GM19397 (cell line): ENCODE measurements at regions not wholly inside any gene's neighbourhood (a gene's known extent, or its start where the extent isn't known, plus 50 kb on each side); places are given as distances from the start of the nearest gene placed in this dataset.
"Not testable (repeated sequence)": the region's sequence is repeated elsewhere in the genome, so short reads cannot be mapped to it uniquely, and the experiment has no call there.

Source experiments
- ATAC-seq: cut with Tn5 transposase; IDR thresholded peaks from one replicate; pipeline ENCODE4 v1.9.1; 2021; ENCODE audit warnings: mild to moderate bottlenecking, moderate library complexity; ENCODE audit not compliant: unreplicated experiment

DNA sequence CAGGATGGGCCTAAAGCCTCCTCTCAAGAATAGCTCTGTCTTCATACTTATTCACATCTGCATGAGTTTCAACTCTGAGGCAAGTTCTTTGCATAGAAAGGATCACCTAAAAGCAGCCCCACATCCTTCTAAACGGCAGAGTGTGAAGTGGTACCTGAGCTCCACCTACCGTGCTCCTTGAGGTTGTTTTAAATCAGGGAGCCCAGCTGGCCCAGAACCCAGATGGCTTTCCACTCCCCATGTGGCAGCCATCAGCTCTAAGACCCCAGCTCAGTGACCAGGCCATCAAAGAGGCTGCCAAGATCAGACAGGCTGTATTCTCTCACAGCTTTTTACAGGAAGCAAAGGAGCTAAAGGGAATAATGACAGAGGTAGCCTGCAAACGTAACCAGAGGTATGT lies 299.3 kb downstream of the RASEF start:
- ATAC-seq: no peak

DNA sequence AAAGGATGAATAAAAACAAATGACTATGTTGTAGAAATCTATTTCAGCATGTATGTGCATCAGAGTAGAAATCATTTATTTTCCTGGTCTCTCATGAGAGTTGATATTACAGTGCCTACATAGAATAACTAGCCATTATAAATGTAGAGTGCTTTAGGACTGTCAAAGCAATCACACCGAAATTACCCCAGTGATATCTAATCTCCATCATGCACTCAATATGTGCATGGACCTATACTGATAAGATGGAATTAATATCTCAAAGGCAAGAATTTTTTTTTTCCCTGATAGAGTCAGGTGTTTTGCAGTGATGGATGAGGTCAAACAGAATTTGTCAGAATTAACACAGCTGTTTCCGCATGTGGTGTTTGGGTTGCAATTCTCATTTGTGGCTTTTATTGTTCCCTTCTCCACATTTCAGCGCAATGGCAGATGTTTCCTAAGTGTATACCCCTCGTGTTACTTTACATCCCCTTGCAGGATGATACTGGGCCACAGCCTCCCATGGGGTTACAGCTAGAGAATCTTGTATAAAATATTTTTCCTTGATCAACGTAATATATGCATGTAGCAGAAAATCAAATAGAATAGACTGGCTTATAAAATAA lies 298.8 kb downstream of the RASEF start:
- ATAC-seq: no peak

DNA sequence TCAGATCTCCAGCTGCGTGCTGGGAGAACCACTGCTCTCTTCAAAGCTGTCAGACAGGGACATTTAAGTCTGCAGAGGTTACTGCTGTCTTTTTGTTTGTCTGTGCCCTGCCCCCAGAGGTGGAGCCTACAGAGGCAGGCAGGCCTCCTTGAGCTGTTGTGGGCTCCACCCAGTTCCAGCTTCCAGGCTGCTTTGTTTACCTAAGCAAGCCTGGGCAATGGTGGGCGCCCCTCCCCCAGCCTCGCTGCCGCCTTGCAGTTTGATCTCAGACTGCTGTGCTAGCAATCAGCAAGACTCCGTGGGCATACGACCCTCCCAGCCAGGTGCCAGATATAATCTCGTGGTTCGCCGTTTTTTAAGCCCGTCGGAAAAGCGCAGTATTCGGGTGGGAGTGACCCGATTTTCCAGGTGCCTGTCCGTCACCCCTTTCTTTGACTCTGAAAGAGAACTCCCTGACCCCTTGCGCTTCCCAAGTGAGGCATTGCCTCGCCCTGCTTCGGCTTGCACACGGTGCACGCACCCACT lies 288.2 kb downstream of the RASEF start:
- ATAC-seq: not testable (repeated sequence)

DNA sequence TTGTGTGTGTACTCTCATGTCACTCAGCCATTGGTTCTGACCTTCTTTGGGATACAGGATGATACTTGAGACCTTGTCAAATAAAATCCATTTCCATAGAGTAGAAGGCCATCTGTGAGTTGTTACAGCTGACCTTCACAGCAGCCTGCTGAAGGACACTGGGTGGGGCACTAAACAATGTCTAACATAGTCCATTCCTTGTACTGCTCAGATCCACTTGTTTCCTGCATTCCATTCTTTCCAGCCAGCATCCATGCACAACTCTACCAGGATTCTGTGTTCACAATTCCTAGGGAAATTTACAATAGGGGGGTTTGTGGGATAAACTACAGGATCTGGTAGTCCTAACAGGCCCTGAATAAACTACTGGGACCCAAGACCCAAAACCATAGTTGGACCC lies 286.4 kb downstream of the RASEF start:
- ATAC-seq: no peak

DNA sequence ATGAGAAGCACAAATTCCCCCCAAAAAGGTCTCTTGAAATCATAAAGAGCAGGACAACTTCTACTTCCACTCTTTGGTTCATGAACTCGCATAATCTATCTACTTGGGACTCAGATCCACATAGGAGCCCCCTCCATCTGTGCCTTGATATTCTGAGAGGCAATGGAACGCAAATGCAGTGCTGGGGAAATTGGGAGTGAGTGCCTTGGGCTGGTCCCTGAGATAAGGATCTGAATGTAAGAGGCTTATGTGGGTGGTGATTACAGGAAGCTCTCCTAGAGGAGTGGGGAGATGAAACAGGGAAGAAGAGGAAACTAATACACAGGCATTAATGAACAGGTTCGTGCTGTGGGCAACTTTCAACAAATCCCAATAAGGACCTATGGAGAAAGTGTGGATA lies 285.6 kb downstream of the RASEF start:
- no peak for ATAC-seq

DNA sequence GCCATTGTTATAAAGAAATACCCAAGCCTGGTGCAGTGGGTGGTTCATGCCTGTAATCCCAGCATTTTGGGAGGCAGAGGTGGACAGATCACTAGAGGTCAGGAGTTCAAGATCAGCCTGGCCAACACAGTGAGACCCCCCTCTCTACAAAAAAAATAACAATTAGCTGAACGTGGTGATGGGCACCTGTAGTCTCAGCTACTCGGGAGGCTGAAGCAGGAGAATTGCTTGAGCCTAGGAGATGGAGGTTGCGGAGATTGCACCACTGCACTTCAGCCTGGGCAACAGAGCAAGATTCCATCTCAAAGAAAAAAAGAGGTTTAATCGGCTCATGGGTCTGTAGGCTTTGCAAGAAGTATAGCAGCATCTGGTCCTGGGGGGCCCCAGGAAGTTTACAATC lies 284.0 kb downstream of the RASEF start:
- not testable (repeated sequence) for ATAC-seq

DNA sequence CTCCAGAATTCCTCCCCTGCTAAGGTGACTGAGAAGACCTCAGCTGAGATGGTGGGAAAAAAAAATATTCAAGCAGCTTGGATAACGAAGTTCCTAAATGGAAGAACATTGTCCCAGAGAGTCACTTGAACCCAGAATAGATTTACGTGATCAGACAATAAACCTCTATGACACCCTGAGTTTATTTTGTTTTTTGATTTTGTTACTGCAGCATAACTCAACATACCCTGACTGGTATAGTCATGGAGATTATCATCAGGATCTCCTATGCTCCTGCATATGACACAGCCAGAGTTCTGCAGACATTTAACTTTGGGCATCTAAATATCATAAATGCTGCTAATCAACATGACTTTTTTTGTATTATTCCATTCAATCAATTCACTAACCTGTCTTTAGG lies 282.9 kb downstream of the RASEF start:
- ATAC-seq: no peak

DNA sequence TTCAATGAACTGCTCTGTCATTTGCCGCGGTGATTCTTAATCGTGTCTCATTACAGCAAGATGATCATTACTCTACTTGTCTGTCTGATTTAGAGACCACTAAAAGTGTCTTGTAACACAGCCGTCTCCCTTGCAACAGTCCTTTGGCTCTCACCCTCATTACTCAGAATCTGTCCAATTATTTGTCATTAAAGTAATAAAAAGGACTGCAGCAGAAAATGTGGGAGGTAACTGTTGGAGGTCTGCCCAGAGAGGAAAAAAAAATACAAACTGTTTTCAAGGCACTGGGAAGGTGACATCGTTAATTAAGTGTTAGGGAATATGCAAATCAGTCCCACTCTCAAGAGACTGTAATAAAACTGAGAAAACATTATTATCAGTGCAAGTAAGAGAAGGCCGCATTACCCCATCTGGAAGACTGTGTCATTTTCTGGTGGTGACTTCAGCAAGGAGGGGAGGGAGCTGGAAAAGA lies 281.0 kb downstream of the RASEF start:
- no peak for ATAC-seq

DNA sequence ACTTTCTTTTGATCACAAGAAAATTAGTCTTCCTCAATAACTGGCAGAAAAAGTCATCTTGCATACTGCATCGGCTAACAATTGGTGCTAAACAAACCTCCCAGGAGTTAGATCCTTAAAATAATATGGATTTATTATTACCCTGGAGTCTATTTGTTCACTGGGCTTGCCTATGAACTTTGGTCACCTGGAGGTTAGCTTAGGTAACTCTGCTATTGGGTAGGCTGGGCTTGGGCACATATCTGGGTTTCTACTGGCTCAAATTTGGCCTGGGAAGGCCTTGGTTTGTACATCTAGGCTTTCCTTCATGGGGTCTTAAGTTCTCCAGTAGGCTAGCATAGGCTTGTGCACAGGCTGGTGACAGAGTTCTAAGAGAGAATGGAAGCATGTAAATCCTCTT lies 279.9 kb downstream of the RASEF start:
- no peak for ATAC-seq

DNA sequence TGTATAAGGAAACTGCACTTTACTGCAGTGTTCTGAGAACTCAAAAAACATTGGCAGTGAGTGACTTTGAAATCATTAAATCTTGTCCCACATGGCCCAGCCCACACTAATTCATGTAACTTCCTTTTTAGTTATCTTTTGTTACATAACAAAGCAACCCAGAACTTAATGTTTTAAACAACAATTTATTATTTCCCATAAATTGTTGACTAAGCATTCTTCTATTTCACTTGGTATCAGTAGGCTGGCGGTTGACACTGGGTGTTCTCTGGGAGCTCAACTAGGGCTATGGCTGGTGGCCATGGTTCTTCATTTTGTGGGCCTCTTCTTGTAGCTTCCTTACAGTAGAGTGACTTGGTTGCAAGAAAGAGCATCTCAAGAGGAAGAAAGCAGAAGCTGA lies 278.4 kb downstream of the RASEF start:
- no peak for ATAC-seq

DNA sequence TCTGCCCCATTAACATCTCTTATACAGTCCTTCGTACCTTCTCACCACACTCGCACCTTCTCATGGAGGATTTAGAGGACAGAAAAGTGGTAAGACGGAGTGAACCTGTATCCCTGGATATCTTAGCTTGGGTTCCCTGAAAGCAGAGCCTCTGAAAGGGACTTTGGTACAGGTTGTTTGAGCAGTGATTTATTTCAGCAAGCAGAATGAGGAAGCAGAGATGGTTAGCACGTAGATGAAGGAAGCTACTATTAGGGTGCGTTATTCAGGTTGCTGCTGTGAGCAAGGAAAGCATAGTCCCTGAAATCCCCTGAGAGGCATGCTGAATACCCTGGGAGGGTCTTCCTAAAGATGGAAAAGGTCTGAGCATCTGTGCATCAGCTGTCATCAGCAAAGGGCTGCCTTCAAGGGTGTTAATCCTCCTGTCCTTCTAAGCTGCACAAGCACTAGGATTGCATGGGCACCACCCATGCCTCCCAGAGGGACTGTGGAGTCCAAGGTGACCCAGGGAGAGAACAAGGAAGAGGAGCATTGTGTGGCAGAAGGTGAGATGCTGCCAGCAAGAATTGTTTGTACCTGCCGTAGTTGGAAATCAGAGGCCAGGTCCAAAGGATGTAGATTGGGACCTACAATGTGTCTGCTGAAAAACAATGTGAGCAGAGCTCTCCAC lies 273.7 kb downstream of the RASEF start:
- ATAC-seq: no peak

DNA sequence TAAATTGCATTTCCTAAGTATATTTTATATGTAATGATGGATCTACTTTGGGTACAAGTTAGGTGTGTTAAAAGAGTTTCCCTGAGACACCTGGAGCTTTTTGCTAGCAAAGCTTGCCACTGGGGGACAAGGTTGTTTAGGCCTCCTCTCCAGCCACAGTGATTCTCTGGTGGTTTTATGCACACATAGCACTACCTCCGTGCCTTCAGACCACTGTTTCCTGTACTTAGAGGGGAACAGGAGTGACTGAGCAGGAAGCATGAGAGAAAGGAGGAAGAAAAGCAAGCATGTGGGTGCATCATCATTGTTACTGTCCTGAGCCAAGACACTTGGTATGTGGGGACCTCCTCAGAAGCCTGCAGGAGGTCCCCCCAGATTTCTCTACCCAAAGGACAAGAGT lies 272.1 kb downstream of the RASEF start:
- no peak for ATAC-seq

DNA sequence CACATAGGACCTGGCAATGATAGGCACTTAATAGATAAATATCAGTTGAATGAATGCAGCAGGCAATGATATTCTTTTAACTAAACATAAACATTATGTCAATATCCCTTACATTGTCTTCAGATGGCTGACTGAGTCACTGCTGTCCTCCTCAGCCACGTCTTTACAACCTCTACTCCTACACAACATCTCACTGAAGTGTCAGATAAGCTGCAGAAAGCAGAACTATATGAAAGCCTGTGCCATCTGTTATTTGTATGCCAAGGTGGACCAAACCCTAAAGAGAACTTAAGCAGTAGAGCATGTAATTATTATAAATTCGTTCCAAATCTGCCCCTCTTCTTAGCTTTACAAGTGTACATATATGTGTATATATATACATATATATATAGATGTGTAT lies 271.2 kb downstream of the RASEF start:
- ATAC-seq: no peak

DNA sequence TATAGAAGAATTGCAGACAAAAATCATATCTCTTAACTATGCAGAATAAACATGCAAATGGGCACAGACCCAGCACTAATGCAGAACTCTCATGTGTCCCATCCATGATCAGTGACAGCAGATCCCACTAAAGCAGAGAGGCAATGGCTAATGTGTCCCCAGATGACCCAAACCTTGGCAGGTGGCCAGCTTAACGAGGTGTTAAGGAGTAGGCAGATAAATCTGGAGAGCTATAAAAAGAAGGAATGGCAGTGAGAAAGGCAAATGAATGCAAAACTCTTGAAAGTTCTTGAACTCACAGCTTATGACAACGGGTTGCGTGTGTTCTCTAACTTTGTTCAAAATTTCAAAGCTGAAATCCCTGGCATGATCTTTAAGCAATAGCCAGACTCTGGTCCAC lies 265.4 kb downstream of the RASEF start:
- ATAC-seq: no peak

DNA sequence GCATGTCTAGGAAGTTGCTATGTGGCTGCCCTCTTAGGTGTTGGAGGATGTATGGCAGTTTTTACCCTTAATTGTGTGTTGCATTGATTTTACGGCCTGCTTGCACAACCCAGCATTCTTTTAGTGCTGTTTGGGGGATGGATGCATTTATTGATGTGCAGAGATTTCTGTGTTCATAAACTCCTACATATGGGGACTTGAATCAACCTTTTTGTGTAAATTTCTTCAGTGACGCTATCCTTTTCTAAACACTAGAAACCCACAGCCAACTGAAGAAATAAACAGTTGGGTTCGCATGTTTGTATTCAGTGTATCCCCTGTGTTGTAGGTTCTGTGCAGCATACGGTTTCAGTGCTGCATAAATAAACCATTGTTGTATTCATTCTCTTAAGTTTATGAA lies 263.7 kb downstream of the RASEF start:
- no peak for ATAC-seq

DNA sequence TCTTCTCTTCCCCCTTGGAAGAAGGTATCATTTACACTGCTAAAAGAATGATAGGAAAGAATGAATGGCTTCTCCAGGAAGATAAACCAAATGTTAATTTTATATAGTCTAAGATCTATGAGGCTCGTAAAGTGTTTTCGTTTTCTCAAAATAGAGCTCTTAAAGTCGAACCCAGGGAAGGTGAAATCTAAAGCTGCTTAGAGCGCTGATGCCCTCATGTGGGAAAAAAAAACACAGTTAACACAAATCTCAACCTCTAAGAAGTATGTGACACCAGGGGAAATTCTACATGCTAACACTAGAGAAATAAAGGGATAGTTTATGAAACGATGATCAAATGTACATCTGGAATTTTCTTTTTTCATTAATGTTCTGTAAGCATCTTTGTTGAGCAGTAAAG lies 257.9 kb downstream of the RASEF start:
- no peak for ATAC-seq

DNA sequence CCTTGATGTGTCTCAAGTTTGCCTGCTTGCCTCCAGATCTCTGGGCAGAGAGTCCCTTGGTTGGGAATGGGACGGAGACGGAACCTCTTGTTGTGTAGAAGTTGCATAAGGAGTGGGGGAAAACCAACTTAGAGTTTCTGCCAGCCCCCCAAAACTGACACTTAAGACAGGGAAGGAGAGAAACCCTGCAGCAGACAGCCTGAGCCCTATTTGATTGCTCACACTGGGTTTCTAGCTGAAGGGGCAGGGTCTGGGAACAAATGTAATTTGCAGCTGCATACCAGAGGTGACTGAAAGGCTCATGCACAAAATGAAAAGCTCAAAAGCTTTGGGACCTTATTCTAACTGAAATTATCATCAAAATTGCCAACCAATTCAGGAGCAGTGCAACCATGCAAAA lies 254.5 kb downstream of the RASEF start:
- ATAC-seq: no peak

DNA sequence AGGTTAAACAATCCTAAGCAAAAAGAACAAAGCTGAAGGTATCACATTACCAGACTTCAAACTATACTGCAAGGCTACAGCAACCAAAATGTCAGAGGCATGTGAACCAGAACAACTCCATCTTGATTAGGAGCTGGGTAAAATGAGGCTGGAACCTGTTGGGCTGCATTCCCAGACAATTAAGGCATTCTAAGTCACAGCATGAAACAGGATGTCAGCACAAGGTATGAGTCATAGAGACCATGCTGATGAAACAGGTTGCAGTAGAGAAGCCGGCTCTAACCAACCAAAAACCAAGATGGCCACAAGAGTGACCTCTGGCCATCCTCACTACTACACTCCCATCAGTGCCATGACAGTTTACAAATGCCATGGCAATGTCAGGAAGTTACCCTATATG lies 252.0 kb downstream of the RASEF start:
- ATAC-seq: no peak

DNA sequence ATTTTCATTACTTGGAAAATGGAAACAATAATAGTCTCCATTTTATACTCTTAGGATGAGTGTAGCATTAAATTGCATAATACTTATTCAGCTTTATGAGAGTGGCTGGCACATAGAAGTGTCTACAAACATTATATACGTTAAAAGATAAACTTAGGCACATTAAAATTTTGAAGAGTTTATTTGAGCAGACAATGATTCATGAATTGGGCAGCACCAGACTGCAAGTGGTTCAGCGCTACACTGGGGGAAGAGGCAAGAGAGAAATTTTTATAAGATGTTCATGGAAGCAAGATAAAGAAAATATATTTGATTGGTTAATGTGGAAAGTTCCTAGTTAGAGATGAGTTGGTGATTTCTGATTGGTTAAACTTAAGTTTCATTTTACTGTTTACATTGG lies 243.7 kb downstream of the RASEF start:
- ATAC-seq: no peak

DNA sequence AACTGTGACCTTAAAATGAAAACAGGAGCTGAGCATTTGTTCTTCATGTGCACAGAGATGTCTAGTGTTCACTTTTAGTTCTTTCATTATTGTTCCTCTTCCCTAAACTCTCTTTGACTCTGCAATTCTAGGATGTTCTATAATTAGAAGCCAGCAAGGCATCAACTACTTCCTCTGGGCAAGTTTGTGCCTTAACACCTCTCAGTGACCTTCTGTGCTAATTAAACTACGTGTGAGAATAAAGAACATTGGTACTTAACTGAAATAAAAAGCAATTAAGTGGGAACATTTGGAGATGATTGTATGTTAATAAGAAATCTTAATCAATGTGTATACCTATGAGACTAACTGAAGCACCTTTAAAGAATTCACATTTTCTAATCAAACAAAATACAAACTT lies 242.8 kb downstream of the RASEF start:
- ATAC-seq: no peak

DNA sequence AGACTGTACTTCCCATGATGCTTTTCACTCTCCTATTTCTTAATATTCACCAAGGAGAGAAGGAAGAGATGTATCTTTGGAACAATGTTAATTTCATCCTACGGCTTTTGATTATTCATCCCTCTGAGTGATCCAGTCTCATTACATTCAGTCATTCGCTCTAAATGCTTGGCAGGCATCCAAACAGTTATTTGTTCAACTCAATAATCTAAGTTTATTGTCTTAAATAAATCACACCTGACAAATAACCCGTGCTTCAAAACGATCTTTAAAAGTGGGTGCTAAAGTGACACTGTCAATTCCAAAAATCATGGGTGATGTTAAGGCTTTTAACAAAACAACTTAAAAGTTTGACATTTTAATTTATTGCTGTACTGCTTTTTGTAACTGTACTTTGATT lies 233.1 kb downstream of the RASEF start:
- no peak for ATAC-seq

DNA sequence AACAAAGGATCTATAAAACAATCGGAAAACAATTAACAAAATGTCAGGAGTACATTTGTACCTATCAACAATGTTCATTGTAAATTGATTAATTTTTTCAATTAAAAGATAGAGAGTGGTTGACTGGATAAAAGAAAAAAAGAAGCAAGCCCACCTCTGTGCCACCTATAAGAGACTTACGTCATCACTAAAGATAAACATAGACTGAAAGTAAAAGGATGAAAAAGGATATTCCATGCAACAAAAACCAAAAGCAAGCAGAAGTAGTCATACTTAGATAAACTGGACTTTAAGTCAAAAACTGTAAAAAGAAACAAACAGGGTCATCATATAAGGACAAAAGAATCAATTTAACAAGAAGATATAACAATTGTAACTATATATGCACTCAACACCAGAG lies 197.4 kb downstream of the RASEF start:
- ATAC-seq: no peak
